Endothelial cell of umbilical vein (primary cell): ENCODE measurements at regions not wholly inside any gene's neighbourhood (a gene's known extent, or its start where the extent isn't known, plus 50 kb on each side); places are given as distances from the start of the nearest gene placed in this dataset.
"Not testable (repeated sequence)": the region's sequence is repeated elsewhere in the genome, so short reads cannot be mapped to it uniquely, and the experiment has no call there.

ENCODE experiments used
- BruUV-seq: library from RNA; stranded (reverse); fragments of 400-500 nt; replicated peaks from 2 replicates; lab custom pipeline; 2021; lab: Mats Ljungman, UMichigan
- CTCF ChIA-PET: fragments of 300-600, 350-600 bp; sonication (Branson Sonifier 250); formaldehyde crosslinking; loops from one replicate; lab custom pipeline; 2021; ENCODE audit warnings: antibody characterized with exemption, inconsistent platforms; lab: Charles Lee
- POLR2A ChIA-PET: fragments of 300-600, 350-600 bp; sonication (Branson Sonifier 250); formaldehyde crosslinking; loops from one replicate; lab custom pipeline; 2021; ENCODE audit warnings: antibody characterized with exemption, inconsistent platforms; lab: Charles Lee
- DNase-seq: peaks from one replicate; pipeline ENCODE4 v3.0.0-alpha.2; 2011; ENCODE audit warnings: low read depth, low spot score
- FAIRE-seq: peaks from 2 replicates; lab custom pipeline; 2011; peaks lifted over from hg19 to GRCh38; lab: Jason Lieb, UNC
- H2AFZ ChIP-seq: 2 replicates; pipeline ENCODE4 v1.6.0; 2012; ENCODE audit warnings: low read depth, low read length, control low read depth, inconsistent platforms
- H3K27ac ChIP-seq: 2 replicates; pipeline ENCODE4 v1.5.1; 2011; ENCODE audit warnings: low read depth, mild to moderate bottlenecking, control low read depth, low read length, moderate library complexity; ENCODE audit not compliant: insufficient read depth
- H3K27me3 ChIP-seq, 2 experiments: 2 replicates each; pipeline versions ENCODE4 v1.6.0 to v1.6.1; 2011; ENCODE audit warnings: low read length in 2 of 2, mixed read lengths in 1 of 2; ENCODE audit not compliant: control insufficient read depth in 2 of 2, insufficient read depth in 2 of 2
- H3K36me3 ChIP-seq, 2 experiments: 2 replicates in 1 of 2; 3 replicates in 1 of 2; pipeline ENCODE4 v1.5.1; 2011; ENCODE audit warnings: low read length in 2 of 2, mild to moderate bottlenecking in 1 of 2, moderate library complexity in 1 of 2; ENCODE audit not compliant: control insufficient read depth in 2 of 2, insufficient read depth in 2 of 2; ENCODE audit errors: extremely low read depth in 1 of 2
- H3K4me1 ChIP-seq: 3 replicates; pipeline ENCODE4 v1.5.1; 2011; ENCODE audit warnings: mild to moderate bottlenecking, low read length; ENCODE audit not compliant: control insufficient read depth, insufficient read depth; ENCODE audit errors: extremely low read depth
- H3K4me2 ChIP-seq: 2 replicates; pipeline ENCODE4 v1.6.1; 2011; ENCODE audit warnings: low read length, control low read depth, mixed read lengths; ENCODE audit not compliant: insufficient read depth
- H3K4me3 ChIP-seq, 3 experiments: fragments of 200-600 bp in 1 of 3; sonication (generic), shearing (Covaris generic) in 1 of 3; replicated peaks in 1 of 3; 2 replicates each; pipeline ENCODE4 v1.5.1; 2011 to 2016; ENCODE audit warnings: control low read depth in 3 of 3, low read length in 3 of 3, mild to moderate bottlenecking in 2 of 3, inconsistent platforms in 1 of 3, low read depth in 1 of 3, moderate library complexity in 1 of 3; ENCODE audit not compliant: insufficient read depth in 1 of 3
- H3K79me2 ChIP-seq: 2 replicates; pipeline ENCODE4 v1.6.0; 2012; ENCODE audit warnings: low read length, inconsistent platforms; ENCODE audit not compliant: control insufficient read depth, insufficient read depth
- H3K9ac ChIP-seq: replicated peaks from 2 replicates; pipeline ENCODE3; 2011; ENCODE audit warnings: low read length, control low read depth; ENCODE audit not compliant: insufficient read depth; ENCODE audit errors: extremely low read depth
- H3K9me1 ChIP-seq: replicated peaks from 3 replicates; pipeline ENCODE4 v1.6.0; 2011; ENCODE audit warnings: mild to moderate bottlenecking, low read length; ENCODE audit not compliant: control insufficient read depth, insufficient read depth; ENCODE audit errors: extremely low read depth
- H3K9me3 ChIP-seq: replicated peaks from 2 replicates; pipeline ENCODE4 v1.5.1; 2012; ENCODE audit warnings: low read length, inconsistent platforms; ENCODE audit not compliant: control insufficient read depth, insufficient read depth
- H4K20me1 ChIP-seq: replicated peaks from 2 replicates; pipeline ENCODE3; 2011; ENCODE audit warnings: mild to moderate bottlenecking, low read length; ENCODE audit not compliant: control insufficient read depth, insufficient read depth; ENCODE audit errors: extremely low read depth
- EZH2 ChIP-seq: IDR thresholded peaks from 2 replicates; pipeline ENCODE4 v1.6.1; 2012; ENCODE audit warnings: borderline replicate concordance, low read depth, mild to moderate bottlenecking, moderate library complexity, low read length, inconsistent platforms; ENCODE audit not compliant: severe bottlenecking
- FOS ChIP-seq: IDR thresholded peaks from 2 replicates; pipeline ENCODE4 v1.6.1; 2011; ENCODE audit warnings: mild to moderate bottlenecking, low read length, moderate library complexity, borderline replicate concordance; ENCODE audit not compliant: insufficient read depth
- GATA2 ChIP-seq: IDR thresholded peaks from 2 replicates; pipeline ENCODE4 v1.7.0; 2011; ENCODE audit warnings: low read depth, mild to moderate bottlenecking, moderate library complexity, mixed read lengths, low read length; ENCODE audit not compliant: insufficient read length, insufficient read depth
- JUN ChIP-seq: IDR thresholded peaks from 2 replicates; pipeline ENCODE4 v1.6.1; 2011; ENCODE audit warnings: borderline replicate concordance, low read depth; ENCODE audit not compliant: insufficient read length, insufficient read depth
- MYC ChIP-seq: IDR thresholded peaks from one replicate; pipeline ENCODE4 v1.6.1; 2011; ENCODE audit warnings: mild to moderate bottlenecking, low read depth, low read length
- POLR2A ChIP-seq: IDR thresholded peaks from 2 replicates; pipeline ENCODE4 v1.6.1; 2012; ENCODE audit warnings: low read depth, mild to moderate bottlenecking, control low read depth, low read length
- POLR2AphosphoS5 ChIP-seq: IDR thresholded peaks from 2 replicates; pipeline ENCODE4 v1.6.1; 2012; ENCODE audit warnings: low read depth, mild to moderate bottlenecking, control low read depth, low read length, moderate library complexity; ENCODE audit not compliant: insufficient read depth
- dilution Hi-C: fragments of 300-500 bp; cut with MboI; formaldehyde crosslinking; loops from one replicate; pipeline ENCODE4 v1.15.0; 2019; ENCODE audit warnings: low sequenced_read_pairs; ENCODE audit not compliant: extremely low pct_ligation_motif_present
- intact Hi-C: fragments of 100-400 bp; cut with micrococcal nuclease; formaldehyde crosslinking; loops from one replicate; pipeline ENCODE4 v1.10.0; 2022
- TF ChIP-seq, protein P1 (sequence below): IDR thresholded peaks from 2 replicates; pipeline ENCODE4 v1.6.1; 2011; ENCODE audit not compliant: insufficient read depth, insufficient read length
- TF ChIP-seq, protein P2 (sequence below), 2 donors: IDR thresholded peaks; 1 replicate in 1 of 2; 2 replicates in 1 of 2; pipeline ENCODE4 v1.5.1; 2011; ENCODE audit warnings: low read length in 2 of 2, mild to moderate bottlenecking in 2 of 2, moderate library complexity in 2 of 2, control low read depth in 1 of 2, inconsistent platforms in 1 of 2, low read depth in 1 of 2; ENCODE audit not compliant: insufficient read depth in 1 of 2; ENCODE audit errors: extremely low read depth in 1 of 2

DNA sequence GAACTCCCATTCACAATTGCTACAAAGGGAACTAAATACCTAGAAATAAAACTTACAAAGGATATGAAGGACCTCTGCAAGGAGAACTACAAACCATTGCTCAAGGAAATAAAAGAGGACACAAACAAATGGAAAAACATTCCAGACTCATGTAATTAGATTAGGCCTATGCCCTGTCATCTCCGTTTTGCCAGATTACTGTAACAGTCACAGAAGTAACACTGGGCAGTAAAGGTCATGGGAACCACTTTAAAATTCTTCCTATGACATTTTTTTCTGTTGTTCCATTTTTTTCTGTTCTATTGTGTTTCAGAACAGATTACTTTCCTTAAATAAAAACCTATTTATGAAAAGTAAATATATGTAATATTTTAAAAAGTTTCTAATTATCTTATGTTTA lies 199.4 kb upstream of the CENPE start:
- Histone ChIP-seq H3K4me2 (no peak overlapping the region), H3K36me3 (no peaks in the 10 kb centered on the region), H3K9me3 (no peaks in the 10 kb centered on the region), H3K9me1 (no peaks in the 10 kb centered on the region), H2AFZ (no peak overlapping the region), H3K27ac (no peak overlapping the region), H4K20me1 (no peaks in the 10 kb centered on the region), H3K79me2 (no peaks in the 10 kb centered on the region), H3K27me3 (no peaks in the 10 kb centered on the region), H3K4me3 (no peak overlapping the region), H3K4me1 (no peaks in the 10 kb centered on the region), H3K9ac (no peak overlapping the region)
- intact Hi-C loops: no loop called here
- TF ChIP-seq POLR2AphosphoS5 (no peak), POLR2A (no peak), JUN (no peak), EZH2 (no peak), MYC (no peak), GATA2 (no peak), FOS (no peak)
- TF ChIP-seq, protein P1, sequence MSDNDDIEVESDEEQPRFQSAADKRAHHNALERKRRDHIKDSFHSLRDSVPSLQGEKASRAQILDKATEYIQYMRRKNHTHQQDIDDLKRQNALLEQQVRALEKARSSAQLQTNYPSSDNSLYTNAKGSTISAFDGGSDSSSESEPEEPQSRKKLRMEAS: no peak
- TF ChIP-seq, protein P2, sequence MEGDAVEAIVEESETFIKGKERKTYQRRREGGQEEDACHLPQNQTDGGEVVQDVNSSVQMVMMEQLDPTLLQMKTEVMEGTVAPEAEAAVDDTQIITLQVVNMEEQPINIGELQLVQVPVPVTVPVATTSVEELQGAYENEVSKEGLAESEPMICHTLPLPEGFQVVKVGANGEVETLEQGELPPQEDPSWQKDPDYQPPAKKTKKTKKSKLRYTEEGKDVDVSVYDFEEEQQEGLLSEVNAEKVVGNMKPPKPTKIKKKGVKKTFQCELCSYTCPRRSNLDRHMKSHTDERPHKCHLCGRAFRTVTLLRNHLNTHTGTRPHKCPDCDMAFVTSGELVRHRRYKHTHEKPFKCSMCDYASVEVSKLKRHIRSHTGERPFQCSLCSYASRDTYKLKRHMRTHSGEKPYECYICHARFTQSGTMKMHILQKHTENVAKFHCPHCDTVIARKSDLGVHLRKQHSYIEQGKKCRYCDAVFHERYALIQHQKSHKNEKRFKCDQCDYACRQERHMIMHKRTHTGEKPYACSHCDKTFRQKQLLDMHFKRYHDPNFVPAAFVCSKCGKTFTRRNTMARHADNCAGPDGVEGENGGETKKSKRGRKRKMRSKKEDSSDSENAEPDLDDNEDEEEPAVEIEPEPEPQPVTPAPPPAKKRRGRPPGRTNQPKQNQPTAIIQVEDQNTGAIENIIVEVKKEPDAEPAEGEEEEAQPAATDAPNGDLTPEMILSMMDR (IDR thresholded peaks at IDR 0.05; ENCODE audit: extremely low read depth in 1 of 2, insufficient read depth in 1 of 2, low read depth in 1 of 2, low read length in 2 of 2): no peak
- FAIRE-seq: no peak
- no peak for DNase-seq
- BruUV-seq: no TSS peak
- POLR2A ChIA-PET: no interaction called here
- dilution Hi-C loops: no loop called here
- CTCF ChIA-PET: no interaction called here

DNA sequence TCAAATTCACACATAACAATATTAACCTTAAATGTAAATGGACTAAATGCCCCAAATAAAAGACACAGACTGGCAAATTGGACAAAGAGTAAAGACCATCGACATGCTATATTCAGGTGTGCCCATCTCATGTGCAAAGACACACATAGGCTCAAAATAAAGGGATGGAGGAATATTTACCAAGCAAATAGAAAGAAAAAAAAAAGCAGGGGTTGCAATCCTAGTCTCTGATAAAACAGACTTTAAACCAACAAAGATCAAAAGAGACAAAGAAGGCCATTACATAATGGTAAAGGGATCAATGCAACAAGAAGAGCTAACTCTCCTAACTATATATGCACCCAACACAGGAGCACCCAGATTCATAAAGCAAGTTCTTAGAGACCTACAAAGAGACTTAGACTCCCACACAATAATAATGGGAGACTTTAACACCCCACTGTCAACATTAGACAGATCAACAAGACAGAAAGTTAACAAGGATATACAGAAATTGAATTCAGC lies 189.4 kb upstream of the CENPE start:
- BruUV-seq, H3K9me1 ChIP-seq: not testable (repeated sequence)

DNA sequence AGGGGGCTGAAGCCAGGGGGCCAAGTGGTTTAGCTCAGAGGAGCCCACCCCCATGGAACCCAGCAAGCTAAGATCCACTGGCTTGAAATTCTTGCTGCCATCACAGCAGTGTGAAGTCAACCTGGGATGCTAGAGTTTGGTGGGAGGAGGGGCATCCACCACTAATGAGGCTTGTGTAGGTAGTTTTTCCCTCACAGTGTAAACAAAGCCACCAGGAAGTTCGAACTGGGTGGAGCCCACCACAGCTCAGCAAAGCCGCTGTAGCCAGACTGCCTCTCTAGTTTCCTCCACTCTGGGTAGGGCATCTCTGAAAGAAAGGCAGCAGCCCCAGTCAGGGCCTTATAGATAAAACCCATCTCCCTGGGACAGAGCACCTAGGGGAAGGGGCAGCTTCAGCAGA lies 187.4 kb upstream of the CENPE start:
- H3K4me3 ChIP-seq, intact Hi-C loops, H3K27me3 ChIP-seq, FAIRE-seq, BruUV-seq, H3K9me3 ChIP-seq, H3K36me3 ChIP-seq, POLR2A ChIA-PET, H2AFZ ChIP-seq, DNase-seq, H3K4me2 ChIP-seq, H3K4me1 ChIP-seq, H3K27ac ChIP-seq, H3K9ac ChIP-seq, dilution Hi-C loops, CTCF ChIA-PET, H3K79me2 ChIP-seq, H3K9me1 ChIP-seq, H4K20me1 ChIP-seq: not testable (repeated sequence)

More for the DNA sequence above, 189.4 kb upstream of the CENPE start:
- H3K9me3 ChIP-seq, DNase-seq, H3K36me3 ChIP-seq, H3K4me3 ChIP-seq, H3K27me3 ChIP-seq, intact Hi-C loops, H3K4me1 ChIP-seq, H3K9ac ChIP-seq, H2AFZ ChIP-seq, dilution Hi-C loops, H3K27ac ChIP-seq, H3K4me2 ChIP-seq, H3K79me2 ChIP-seq, H4K20me1 ChIP-seq, FAIRE-seq, POLR2A ChIA-PET, CTCF ChIA-PET: not testable (repeated sequence)
